Stimulated activated CD4-positive, alpha-beta T cell treated with anti-CD3 and anti-CD28 coated beads, TNF-alpha, amount 100 ng/mL, for 24 hours (primary cell): ENCODE measurements at regions not wholly inside any gene's neighbourhood (a gene's known extent, or its start where the extent isn't known, plus 50 kb on each side); places are given as distances from the start of the nearest gene placed in this dataset.

Experiments used
- DNase-seq, 3 experiments: peaks; one replicate each; pipeline ENCODE4 v3.0.0-alpha.2; 2020; ENCODE audit warnings: low read depth in 3 of 3

DNA sequence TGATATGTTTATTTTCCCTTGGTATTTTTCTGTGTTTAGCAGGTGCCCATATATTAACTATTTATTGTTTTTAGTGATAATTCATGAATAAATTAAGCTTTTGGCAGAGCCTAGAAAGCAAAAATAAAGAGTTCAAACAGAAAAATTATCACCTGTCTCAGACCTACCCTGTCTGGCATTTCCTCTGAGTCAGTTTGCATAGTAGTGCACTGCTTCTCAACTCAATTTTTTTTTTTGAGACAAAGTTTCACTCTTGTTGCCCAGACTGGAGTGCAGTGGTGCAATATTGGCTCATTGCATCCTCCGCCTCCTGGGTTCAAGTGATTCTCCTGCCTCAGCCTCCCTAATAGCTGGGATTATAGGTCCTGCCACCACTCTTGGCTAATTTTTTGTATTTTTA, 793.9 kb downstream of the SUCLG1 start:
- DNase-seq: no peak

DNA sequence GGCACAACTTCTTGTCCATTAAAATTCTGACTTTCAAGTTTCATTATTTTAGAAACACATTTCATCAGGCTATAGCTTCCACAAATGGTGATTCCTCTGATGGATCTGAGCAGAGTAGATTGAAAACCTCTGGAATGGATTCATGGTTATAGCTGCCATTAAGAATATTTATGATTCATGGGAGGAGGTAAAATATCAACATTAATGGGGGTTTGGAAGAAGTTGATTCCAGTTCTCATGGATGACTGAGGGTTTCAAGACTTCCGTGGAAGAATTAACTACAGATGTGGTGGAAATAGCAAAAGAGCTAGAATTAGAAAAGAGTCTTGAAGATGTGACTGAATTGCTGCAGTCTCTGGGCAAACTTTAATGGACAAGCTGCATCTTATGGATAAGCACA, 797.4 kb downstream of the SUCLG1 start:
- DNase-seq: no peak

DNA sequence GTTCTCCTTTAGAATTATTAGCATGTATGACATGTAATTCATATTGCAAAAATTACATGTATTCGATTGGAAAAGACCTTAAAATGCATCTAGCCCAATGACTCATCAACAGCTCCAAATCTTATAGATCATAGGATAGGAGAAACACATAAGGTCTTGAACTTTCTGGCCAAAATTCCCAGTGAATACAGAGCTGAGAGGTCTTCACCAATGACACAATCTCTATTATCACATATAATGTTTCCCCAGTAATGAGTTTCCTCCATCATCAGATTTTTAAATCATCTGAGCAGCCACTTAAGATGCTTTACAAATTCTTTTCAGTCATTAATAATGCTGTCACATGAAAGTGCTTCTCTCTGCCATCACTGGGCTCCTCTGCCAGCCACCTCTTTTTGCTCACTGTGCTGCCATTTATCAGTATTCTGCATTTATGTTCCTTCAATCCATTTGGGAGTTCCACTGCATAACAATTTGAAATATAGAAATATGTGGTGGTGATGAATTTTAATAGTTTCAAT, 804.9 kb downstream of the SUCLG1 start:
- no peak for DNase-seq

DNA sequence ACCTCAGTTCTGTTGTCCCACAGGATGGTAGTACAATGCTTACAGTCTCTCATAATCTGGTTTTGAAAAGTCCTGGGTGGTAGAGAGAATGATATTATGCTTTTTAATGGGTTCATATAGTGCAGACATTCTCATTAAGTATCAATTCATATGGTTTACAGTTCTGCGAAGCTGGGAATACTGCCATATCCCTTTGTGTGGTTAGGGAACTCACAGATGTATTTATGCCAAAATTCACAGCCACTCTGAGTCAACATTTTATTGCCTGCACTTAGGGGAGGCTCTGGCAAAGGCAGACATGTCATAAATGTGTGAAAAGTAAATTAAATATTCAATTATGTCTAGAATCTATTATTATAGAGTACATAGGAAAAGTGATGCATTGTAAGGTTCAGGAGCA, 808.2 kb downstream of the SUCLG1 start:
- no peak for DNase-seq

DNA sequence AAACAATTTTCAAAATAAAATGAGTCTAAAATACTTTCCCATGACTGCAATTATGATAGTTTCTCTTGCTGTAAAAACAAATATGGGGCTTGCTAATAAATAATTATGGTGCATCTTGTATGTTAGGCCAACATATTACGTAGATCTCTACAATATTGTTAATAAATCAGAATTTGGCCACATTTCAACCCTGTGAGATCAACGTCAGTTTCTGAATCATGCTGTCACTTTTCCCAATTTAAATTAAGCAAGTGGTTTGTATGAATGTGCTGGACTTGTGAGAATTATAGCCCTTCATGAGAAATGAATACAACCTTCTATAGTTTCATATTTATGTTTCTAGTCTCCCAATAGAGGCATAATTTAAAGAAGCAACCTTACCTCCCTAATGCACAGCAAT, 808.9 kb downstream of the SUCLG1 start:
- DNase-seq: no peak

DNA sequence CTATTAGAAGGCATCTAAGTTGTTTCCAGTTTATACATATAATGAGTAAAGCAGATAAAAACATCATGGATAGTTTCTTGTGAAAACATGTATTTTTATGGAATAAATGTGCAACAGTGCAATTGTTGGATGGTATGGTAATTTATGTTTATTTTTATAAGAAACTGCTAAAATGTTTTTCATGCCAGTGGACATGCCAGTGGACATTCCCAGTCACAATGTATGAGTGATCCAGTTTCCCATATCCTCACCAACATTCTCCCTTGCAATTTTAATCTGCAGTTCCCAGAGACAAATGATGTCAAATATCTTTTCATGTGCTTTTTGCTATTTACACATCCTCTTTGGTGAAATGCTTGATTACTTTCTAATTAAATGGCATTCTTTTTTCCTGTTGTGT, 818.6 kb downstream of the SUCLG1 start:
- no peak for DNase-seq

DNA sequence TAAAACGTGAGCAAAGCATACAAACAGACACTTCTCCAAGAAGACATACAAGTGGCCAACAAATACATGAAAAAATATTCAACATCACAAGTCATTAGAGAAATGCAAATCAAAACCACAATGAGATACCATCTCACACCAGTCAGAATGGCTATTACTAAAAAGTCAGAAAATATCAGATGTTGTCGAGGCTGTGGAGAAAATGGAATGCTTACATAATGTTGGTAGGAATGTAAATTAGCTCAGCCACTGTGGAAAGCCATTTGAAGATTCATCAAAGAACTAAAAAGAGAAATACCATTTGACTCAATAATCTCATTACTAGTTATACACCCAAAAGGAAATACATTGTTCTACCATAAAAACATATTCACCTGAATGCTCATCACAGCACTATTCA, 825.7 kb downstream of the SUCLG1 start:
- DNase-seq: no peak

DNA sequence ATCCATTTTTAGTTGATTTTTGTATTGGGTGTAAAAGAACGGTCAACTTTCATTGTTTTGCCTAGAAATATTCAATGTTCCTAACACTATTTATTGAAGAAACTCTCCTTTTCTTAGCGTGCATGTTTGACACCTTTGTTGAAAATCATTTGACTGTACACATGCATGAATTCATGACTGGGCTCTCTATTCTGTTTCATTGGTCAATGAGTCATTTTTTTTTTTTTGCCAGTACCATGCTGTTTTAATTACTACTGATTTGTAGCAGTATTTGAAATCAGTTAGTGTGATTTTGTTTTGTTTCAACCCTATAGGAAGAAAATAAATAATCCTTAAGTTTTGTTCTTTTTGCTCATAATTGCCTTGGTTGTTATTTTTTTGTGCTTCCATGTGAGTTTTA, 828.7 kb downstream of the SUCLG1 start:
- no peak for DNase-seq

DNA sequence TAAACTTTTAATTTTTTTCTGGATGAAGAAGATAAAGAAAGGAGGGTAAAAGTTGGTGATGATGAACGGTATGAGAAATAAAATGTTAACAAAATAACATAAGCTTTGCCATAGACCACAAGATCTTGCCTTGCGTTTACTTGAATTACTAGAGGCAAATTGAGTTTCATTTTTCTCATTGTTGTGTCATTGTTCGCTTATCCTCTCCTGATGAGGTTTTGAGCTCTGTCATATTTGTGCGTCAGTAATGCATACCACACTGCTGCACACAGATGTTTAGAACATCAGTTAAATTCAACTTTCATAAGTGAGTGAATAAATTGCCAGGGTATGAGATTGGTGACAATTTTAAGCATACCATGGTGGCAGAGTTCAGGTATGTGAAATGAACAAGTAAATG, 843.6 kb downstream of the SUCLG1 start:
- no peak for DNase-seq

DNA sequence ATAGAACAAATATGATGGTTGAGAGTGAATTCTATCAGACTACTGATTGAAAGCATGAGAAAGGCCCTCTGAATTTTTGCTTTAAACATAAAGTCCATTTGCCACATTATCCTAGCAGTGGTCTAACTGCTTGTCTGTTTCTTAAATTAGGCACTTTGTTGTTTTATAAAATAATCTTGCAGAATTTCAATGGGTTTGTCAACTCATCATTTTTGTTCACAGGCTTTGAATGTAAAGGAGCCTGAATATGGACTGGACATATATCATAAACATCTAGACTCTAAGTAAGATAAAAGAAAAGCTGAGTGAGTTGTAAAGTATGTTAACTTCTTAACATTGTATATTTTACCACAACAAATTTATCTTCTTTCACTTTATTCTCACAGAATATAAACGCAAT, 845.9 kb downstream of the SUCLG1 start:
- no peak for DNase-seq

DNA sequence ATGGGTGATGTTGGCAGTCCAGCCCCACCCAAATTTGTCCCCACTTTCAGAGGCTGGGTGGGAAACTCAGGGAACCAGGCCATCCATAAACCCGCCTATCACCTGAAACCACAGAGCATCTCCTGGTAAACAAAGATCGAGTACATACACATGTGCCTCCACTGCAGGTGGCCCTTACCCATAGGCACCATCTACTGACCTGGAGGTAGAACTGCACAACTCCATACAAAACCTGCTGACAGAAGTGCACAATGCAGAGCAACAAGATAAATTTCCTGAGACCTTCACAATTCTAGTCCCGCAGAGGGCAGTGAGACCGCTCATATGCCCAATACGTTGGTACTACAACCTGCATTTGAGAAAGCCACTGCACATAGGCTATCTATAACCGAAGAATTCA, 856.3 kb downstream of the SUCLG1 start:
- no peak for DNase-seq

DNA sequence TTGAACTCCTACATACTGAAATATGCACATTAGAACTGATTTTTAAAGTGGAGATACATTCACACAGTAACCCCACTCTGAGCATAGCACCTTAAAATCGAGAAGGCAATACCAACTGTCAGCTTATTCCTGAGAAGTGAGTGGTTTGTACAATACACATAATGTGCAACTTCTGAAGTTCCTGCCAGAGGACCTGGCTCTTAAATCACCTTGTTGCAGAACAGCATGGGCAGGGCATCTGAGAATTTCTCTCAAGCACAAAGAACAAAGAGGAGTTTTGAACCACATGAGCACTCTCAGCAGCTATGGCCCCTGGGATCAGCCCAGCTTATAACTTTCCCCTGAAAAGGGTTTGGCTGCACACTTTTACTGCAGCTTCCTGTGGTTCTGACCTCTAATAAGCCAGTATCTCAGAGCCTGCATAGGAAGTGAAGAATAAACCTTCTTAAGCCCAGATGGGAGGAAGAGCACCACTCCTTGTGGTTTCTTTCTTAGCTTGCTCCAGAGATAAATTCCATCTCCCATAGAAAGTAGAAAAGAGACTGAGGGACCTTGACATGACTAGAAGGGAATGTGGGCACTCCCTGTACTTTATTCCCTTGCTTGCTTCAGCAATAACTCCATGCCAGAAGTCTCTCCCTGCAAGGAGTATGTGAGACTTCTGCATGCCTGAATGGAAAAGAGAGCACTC, 862.3 kb downstream of the SUCLG1 start:
- no peak for DNase-seq

DNA sequence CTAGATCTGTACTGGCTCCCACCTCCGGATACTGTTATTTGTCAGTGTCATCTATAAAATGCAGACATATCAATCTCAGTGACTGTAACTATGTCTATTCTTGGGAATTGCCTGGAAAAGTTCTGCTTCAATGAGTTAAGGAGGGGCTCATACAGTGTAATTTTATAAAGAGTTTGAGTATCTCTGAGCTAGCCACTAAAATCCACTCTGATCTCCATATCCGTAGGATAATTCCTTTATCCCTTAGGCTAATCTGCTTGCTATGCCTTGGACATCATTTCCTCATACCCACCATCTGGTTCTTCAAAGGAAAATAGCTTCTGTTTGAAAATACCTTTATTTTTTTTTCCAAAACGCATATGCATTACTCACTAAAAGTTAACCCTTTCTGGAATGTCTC, 863.2 kb downstream of the SUCLG1 start:
- no peak for DNase-seq

DNA sequence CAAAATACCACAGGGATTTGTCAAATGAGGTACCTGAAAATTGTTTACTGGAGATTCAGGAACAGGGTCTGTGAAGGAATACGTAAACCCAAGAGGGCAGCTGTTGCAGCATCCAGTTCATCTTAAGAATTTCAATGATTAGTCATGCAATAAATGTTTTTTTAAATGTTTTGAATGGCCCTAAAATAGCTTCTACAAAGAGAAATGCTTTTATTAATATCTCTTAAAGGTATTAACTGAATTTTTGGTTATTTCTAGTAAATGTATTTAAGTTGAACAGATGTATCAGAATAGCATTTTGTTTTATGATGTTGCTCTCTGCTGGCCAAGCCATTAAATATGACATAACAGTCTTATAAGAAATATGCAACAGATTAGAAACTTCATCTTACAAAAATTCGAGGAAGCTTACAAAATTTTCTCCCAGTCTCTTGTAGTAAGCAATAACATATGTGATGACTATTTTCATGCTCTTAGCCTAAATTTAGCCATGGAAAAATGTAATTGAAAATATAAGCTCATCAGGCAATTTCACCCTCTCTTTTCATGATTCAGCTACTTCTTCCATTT, 863.9 kb downstream of the SUCLG1 start:
- DNase-seq: no peak

DNA sequence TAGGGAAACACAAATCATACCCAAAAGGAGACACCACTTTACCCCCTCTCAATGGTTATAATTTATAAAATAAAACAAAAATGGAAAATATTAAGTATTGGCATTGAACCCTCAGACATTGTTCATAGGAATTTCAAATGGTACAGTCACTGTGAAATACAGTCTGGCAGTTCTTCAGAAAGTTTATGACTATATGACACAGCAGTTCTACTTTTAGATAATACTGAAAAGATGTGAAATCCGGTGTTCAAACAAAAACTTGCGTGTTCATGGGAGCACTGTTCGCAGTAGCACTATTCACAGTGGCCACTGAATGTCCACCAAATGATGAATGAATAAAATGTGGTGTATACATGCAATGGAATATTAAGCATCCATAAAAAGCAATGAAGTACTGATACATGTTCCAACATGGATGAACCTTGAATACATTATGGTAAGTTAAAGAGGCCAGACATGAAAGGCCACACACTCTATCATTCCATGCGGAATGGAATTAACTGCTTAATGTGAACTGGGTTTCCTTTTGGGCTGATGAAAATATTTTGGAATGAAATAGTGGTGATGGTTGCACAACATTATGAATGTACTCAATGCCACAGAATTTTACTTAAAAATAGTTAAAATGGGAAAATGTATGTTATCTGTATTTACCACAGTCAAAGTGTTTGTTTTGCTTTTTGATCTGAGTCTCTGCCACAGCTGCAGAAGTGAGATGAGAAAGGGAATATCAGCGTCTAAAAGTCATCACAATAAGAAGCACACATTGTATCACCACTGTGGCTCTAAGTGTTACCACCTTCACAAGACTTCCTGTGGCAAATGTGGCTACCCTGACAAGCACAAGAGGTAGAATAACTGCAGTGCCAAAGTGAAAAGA, 864.6 kb downstream of the SUCLG1 start:
- DNase-seq: no peak

DNA sequence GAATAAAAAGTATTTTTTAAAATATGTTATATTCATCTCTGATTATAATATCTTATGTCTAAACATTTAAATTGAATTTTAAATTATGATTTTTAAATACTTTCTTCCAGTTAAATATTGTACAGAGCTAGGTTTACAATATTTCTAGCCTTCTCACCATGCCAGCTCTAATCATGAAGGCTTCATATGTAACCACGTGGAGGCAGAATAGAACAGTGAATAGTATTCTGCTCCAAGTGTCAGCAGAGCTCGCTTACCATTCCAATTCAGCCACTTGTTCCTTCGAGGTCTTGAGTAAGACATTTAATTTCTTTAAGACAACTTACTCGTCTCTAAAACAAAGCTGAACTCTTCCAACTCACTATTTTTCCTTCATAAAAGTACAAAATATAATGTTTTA, 871.8 kb downstream of the SUCLG1 start:
- no peak for DNase-seq

DNA sequence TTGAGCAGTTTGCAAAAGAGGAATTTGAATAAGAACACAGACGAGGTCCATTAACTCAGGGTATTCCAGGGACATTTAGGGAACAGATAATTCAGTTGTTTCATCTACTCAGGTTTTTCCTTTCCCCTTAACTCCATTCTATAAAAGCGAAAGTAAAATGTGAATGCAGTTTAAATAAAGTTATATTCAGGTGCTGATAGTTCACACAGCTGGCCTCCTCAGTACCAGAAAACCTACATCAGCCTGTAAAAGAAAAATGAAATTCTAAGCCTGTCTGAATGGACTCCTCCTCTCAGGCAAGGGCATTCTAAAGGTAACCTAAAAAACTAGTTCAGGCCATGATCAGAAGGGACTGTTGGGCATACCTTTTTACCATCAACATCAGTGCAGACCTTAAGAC, 873.8 kb downstream of the SUCLG1 start:
- no peak for DNase-seq

DNA sequence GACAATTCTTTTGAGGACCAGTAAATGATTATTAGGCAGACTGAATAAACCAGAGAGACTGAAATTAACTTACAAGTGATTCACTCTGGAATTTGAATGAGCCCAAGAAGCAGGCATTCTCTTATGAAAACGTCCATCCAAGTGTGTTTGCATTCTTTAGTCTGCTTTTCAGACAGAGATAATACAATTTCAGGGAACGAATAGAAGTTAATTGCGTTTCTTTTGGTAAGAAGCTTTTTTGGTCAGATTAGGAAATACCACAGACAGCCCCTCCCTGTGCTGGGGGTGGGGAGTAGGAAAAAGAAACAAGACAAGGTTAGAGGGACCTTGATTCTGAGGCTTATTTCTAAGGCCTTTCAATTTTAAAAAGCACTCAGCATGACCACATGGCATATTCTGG, 874.4 kb downstream of the SUCLG1 start:
- no peak for DNase-seq

DNA sequence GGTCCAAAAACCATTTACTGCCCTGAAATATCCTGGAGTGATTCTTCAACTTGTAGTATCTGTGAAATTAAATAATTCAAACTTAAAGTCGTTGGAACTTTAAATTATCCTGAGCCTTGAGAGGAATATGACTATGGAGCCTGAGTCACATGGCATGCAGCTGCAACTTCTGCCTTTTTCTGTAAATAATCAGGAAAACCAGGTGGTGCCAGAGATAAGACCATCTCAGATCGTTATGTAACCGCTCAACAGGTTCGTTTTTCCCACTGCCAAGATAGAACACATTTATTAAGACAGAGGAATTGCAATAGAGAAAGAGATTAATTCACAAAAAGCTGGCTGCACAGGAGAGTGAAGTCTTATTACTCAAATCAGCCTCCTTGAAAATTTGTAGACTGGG, 876.5 kb downstream of the SUCLG1 start:
- DNase-seq: no peak

DNA sequence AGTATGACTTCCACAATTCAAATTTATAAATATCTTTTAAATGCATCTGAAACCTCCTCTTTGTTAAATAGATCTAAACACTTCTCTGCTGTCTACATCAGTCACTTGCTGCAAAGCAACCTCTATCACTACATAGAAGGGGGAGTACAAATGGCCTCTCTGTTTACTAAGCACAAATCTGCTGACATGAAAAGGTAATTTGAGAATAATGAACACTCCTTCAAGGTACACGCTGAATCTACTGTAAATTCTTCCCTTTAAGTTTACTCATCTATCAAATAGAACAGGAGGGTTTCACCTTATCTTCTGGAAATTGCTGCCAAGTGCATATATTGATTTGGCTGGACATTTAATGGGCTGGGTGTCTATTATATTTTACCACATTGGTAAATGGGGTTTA, 879.6 kb downstream of the SUCLG1 start:
- DNase-seq: no peak

DNA sequence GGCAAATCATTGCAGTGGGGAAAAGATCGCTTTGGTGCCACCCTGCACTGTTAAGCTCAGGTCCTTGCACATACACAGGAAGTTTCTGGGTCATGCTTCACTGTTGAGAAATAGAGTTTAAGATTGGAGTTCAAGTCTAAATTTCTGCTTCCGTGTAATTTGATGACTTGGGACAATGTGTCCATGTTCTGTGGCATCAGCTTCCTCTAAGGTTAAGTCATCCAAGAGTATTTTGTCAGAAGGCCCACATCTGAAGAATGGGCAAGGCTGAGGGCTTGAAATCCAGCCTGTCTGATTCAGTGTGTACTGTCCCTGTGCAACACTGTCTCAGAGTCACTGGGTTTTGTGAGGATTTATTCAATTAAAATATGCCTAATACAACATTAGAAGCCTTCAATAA, 880.7 kb downstream of the SUCLG1 start:
- no peak for DNase-seq

DNA sequence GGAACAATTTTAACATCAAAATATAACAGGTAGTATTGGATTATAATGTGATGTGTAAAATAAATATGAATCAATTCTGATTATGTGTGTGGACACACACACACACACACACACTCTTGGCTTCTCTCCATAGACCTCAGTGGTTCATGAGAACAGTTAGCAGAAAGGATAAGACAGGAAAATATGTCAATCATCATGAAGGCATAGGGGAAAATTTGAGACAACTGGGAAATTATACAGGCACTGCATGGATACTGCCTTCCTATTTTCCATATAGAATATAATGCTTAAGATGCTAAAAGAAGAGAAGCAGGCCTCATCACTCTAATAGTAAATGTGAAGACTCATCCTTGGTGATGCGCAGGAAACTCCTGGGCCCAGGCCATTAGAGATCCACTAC, 884.5 kb downstream of the SUCLG1 start:
- DNase-seq: no peak

DNA sequence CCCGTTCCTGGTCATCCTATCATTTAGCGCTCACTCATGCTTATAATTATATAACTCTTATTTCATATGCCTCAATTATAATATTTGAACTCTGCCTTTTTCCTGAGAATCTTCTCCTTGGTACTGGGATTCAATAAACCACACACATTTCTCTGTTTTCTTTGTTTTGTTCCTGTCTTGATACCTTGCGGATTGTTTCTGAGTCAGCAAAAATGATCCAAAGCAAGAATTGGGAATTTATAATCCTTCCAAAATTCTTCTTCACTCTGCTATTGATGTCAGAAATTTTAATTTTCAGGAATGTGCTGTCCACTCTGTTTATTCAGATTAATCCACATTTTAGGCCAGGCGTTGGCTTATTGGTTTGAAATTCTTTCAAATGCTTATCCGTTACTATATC, 886.0 kb downstream of the SUCLG1 start:
- no peak for DNase-seq
